Fibroblast of lung (primary cell): ENCODE measurements at regions not wholly inside any gene's neighbourhood (a gene's known extent, or its start where the extent isn't known, plus 50 kb on each side); places are given as distances from the start of the nearest gene placed in this dataset.

ENCODE experiments used
- EZH2 ChIP-seq: IDR thresholded peaks from 2 replicates; pipeline ENCODE4 v1.5.1; 2012; ENCODE audit warnings: low read length, control low read depth, mild to moderate bottlenecking; ENCODE audit errors: missing control alignments
- TF ChIP-seq, protein P1 (sequence below), 2 donors: IDR thresholded peaks in 1 of 2; conservative IDR thresholded peaks in 1 of 2; 1 replicate in 1 of 2; 2 replicates in 1 of 2; pipeline ENCODE4 v1.5.1; 2011 to 2012; ENCODE audit warnings: low read length in 2 of 2, control low read depth in 1 of 2, inconsistent platforms in 1 of 2, low read depth in 1 of 2, mild to moderate bottlenecking in 1 of 2

DNA sequence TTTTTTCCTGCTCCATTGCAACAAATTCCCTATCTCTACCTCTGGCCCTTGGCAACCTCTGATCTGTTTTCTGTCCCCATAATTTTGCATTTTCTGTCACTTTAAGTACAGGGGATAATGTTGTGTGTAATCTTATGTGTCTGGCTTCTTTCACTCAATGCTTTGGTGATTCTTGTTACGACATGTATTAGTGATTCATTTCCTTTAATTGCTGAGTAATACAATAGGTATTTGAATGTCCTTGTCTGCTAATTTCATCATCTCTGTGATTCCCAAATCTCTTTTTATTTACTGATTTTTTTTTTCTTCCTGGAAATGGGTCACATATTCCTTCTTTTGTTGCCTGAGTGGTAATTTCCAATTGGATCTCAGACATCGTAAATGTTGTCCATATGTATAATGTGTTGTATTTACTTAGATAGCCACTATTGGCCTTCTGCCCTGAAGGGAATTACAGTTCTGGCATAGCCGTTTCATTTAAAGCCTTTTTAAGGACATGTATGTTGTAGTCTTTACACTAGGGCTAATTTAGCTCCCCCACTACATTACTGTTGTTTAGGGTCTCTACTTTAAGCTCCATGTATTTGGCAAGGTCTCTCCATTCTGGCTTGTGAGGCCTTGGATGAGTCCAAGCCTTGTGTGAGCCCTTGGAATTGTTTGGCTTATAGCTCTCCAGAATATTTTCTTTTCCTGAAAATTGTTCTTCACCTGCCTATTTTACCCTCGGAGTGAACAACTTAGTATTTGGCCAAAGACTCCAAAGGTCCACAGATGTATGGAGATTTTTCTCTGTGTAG is 683.8 kb downstream of the LRRC70 start:
- TF ChIP-seq EZH2 = no peak
- TF ChIP-seq, protein P1, sequence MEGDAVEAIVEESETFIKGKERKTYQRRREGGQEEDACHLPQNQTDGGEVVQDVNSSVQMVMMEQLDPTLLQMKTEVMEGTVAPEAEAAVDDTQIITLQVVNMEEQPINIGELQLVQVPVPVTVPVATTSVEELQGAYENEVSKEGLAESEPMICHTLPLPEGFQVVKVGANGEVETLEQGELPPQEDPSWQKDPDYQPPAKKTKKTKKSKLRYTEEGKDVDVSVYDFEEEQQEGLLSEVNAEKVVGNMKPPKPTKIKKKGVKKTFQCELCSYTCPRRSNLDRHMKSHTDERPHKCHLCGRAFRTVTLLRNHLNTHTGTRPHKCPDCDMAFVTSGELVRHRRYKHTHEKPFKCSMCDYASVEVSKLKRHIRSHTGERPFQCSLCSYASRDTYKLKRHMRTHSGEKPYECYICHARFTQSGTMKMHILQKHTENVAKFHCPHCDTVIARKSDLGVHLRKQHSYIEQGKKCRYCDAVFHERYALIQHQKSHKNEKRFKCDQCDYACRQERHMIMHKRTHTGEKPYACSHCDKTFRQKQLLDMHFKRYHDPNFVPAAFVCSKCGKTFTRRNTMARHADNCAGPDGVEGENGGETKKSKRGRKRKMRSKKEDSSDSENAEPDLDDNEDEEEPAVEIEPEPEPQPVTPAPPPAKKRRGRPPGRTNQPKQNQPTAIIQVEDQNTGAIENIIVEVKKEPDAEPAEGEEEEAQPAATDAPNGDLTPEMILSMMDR (conservative IDR thresholded peaks at IDR 0.05 in 1 of 2, IDR thresholded peaks at IDR 0.05 in 1 of 2; ENCODE audit: low read depth in 1 of 2, low read length in 2 of 2) = no peak
